ENCODE measurements at regions not wholly inside any gene's neighbourhood (a gene's known extent, or its start where the extent isn't known, plus 50 kb on each side); places are given as distances from the start of the nearest gene placed in this dataset.
"Not testable (repeated sequence)": the region's sequence is repeated elsewhere in the genome, so short reads cannot be mapped to it uniquely, and the experiment has no call there.

GRCh38 chr4:184335520-184335919 is 117.8 kb upstream of the ENPP6 start:
- no peak for DNase-seq

DNA sequence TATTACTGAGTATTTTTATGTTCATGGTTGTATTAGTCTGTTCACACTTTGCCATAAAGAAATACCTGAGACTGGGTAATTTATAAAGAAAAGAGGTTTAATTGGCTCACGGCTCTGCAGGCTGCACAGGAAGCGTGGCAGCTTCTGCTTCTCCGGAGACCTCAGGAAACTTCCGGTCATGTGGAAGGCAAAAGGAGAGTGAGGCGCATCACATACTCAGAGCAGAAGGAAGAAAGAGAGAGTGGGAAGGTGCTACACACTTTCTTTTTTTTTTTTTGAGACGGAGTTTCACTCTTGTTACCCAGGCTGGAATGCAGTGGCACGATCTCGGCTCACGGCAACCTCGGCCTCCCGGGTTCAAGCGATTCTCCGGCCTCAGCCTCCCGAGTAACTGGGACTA is 115.8 kb upstream of the ENPP6 start:
- not testable (repeated sequence) for DNase-seq

DNA sequence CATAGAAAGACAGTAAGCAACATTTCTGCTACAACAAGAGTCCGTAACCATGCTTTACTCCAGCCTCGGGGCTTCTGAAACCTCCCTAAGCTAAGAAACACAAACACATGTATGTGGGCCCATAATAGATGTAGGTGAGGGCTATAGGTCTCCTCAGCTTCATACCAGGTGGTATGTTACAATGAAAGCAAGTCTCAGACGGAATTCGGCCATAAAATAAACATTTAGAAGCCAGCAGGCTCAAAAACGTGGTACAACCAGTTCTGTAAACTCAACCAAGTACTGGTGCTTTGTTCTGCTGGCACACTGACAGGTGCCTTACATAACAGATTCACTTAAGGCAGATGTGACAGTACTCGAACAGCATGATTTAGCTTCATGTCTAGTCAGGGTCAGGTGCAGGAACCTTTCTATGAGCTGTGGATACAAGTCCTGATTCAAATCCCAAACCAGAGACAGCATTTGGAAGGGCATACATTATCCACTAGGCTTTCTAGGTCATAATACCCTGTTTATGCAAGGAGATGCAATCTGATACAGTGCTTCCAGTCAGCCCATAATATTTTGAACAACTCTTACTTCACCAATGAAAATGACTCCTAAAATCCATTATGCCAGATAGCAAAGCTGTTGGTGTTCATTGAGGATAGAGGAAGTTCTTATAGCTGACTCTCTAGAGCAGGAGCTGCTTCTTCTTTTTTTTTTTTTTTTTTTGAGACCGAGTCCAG is 113.8 kb upstream of the ENPP6 start:
- DNase-seq: no peak

DNA sequence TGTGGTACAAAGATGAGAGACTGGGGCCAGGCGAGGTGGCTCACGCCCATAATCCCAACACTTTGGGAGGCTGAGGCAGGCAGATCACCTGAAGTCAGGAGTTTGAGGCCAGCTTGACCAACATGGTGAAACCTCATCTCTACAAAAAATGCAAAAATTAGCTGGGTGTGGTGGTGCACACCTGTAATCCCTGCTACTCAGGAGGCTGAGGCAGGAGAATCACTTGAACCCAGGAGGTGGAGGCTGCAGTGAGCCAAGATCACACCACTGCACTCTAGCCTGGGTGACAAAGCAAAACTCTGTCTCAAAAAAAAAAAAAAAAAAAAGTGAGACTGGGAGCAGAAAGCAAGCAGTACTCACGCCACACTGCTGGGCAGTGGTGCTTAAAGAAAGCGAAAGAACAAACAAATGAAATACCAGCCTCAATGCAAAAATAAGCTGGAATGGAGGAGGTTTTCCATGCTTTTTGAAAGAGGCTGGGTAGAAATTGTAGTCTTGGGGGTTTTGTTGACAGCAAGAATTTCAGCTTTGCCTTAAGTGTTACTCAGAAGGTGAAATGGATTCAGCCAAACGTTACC is 112.9 kb upstream of the ENPP6 start:
- DNase-seq: not testable (repeated sequence)

DNA sequence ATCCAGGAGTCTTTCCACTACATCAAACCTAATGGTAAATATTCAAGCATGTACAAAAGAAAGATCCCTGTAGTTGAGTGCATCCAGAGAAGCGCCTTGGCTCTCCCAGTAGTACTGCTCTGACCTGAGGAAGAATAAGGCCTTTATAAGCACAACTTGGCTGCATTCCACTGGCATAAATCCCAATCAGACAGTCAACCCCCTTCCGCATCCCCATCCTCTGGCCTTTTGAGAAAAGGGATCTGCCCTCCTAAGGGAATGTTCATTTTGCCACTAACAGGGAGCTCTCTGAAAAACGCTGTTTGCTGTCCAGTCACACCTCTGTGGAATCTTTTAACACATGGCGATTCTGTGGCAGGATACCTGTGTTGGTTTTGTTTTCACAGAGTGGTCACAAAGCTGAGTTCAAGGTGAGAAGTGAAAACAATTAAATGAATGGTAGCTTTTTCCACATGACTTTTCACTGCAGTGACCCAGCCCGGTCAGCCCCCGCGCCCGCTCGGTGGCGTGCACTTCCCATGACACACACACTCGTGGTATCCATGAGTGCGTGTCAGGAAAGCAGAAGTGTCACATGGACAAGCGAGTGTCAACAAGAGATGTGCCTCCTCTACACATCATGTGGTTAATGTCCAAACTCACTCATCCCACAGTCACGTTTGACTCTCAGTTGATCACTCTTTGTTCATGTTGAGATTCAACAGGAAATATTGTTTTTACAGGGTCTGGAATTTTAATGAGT is 112.2 kb upstream of the ENPP6 start:
- no peak for DNase-seq

- DNase-seq: no peak
Measured at GRCh38 chr4:184329235-184329634, 111.6 kb upstream of the ENPP6 start.

DNA sequence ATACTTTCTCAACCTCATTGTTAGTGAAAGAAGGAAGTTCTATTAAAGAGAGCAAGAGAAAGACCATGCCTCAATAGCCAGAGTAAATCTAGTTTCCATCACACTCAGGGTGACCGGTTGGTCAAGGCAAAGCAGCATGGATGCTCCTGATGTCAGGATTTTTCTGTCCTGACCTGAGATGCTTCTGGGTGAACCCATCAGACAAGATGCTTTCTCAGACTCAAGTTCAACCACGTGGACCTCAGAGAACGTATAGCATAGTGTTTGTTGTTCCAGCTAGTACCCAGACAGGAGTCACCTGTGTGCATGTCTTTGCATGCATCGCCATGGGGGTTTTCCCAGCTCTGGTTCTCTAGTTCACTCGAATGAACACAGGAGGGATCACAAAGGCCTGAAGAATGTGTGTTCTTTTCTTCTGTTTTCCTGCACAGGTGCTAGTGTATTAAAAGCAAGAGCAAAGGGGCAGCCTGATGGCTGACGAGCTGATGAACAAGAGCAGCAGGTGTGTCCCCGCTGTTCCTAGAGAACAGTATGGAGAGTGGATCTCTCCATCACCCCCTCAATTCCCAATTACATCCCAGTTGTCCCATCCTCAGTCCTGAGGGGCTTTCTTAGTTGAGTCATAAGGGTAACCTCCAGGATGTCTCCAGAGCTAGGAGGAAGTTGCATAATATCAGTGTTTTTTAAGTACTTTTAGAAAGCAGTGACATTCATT is 110.5 kb upstream of the ENPP6 start:
- DNase-seq: no peak

DNA sequence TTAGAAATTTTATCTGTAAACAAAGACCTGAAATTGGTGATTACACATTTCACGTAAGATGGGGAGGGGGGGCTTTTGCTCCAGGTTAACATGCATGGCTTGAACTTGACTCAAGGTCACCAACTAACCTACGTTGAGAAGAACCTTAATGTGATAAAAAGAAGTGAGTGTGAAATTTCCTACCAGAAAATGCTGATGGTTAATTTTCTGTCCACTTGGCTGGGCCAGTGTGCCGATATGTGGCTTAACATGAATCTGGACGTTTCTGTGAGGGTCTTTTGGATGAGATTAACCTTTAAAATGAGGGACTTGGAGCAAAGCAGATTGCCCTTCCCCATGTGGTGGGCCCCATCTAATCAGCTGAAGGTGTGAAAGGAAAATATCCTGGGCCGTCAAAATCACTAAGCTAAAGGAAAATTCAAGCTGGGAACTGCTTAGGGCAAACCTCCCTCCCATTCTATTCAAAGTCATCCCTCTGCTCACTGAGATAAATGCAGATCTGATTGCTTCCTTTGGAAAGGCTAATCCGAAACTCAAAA is 107.3 kb upstream of the ENPP6 start:
- DNase-seq: no peak

- no peak for DNase-seq
Measured at GRCh38 chr4:184322328-184323025, 104.8 kb upstream of the ENPP6 start.

DNA sequence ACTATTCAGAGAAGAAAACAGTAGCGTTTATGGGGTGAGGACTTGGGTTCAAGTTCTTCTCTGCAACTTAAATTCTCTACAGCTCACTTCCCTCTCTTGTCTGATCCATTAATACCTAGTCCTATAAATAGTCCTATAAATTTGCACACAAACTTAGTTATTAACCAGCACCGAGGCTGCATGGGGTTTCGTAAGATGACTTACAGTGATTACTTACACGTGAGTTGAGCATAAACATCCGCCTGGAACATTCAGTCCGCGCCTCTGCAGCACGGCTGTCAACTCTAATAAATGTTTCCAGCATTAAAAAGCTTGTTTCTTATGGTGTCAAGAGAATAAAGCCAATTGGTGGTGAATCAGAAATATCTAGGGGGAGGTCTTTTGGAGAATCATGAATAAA is 103.0 kb upstream of the ENPP6 start:
- DNase-seq: no peak

- DNase-seq: no peak
Measured at GRCh38 chr4:184318852-184319251, 101.2 kb upstream of the ENPP6 start.

DNA sequence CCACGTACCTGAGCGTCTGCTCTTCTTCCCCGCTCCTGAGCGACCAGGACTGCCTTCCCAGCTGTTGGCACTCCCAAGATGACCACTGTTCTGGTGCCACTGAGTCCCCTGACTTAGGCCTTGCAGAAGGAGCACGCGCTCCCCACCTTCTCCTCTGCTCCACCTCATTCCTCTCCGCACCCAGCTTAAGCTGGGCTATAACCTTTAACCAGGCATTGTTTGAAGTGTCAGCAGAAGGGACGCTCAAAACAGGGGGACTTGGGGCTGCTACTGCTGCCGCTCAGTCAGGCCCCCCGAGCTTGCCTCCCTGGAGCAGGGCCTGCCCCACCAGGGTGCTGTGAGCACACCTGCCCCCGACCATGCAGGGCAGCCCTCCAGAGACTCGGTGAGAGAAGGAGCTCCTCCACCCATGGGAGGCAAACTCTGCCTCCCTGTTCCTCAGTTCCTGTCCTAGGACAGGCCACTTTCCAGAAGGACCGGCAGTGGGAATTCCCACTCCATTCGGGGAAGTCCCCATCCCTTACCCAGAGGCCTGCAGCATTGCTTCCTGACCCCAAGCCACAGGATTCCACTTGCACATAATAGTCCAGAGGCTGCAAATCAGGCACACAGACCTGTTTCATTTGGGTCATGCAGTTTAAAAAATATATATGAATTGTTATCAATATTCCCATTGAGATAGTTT is 99.7 kb upstream of the ENPP6 start:
- DNase-seq: no peak

DNA sequence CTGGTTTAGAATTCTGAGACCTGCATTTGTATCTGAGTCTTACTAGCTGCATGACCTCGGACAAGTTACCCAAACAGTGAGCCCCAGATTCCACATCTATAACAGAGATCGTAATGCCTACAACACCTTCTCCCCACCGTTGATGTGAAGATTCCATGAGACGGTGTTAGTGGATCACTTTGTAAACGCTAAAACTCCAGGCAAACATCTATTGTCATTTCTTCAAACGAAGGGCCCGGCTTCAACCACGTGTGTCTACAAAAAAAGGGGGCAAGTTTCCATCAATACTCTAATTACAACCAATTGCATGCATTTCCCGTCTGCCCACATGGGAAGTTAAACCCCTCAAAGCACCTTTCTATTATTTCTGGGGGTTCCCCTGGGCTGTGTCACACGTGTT is 99.1 kb upstream of the ENPP6 start:
- no peak for DNase-seq

- DNase-seq: no peak
Measured at GRCh38 chr4:184315675-184316359, 98.1 kb upstream of the ENPP6 start.

DNA sequence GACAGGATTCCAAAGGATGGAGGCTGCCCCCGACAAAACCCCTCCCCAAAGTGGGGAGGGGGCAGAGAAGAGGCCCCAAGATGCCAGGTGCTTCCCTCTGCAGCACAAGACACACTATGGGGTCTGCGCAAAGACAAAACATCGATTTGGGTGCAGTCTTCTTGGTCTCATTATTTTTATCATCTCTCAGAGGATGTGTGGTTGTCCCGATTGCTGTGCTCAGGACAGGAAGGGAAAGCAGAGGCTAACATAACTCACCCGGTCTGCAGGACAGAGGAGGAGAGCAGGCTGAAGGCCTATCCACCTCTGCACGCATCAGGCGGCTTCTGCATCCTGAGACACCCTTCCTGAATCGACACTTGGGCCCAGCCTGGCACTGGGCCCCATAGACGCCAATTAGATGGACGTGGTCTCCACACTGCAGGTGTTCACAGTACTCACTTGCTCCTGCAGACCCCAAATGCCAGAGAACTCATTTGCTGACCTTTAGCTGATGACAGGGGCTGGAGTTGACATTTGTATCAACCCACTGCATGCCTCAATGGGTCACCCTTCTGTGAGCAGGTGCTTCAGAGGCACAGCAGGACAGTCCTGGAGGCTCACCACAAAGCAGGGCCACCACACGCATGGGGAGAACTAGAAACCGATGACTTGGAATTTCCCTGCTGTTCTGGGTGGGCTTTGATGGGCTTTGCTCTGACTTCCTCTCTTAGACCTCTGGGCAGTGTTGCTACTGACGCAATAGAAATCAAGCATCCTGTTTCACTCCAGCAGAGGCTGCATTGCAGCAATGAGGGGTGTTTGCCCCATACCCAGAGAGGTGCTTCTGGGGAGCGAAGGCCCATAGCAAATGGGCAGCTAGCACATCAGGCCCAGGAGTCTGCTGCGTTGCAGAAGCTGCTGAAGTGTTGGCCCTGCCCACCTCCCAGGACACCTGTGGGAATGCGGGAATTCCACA is 96.3 kb upstream of the ENPP6 start:
- no peak for DNase-seq

DNA sequence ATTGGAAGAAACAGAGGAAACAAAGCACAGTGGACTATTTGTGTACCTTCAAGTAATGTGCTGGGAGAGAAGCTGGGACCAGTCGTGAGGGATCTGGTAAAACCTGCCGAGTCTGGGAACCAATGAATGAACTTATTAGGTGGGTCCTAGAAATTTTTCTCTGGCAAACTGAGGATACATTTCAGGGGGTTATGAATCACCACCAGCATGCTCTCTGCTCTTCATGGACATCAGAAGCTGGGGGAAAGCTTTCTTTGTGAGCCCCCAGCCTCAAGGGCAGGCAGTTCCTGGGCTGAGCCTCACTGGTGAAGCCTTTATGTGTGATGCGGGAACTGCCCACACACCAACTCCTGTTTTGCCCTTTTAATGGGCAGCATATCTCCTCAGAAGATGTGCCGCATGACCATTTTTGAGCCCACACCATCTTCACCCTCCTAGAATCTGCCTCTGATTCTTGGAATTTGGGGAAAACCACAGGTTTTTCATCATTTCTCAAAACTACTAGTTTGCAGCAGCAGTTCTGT is 95.4 kb upstream of the ENPP6 start:
- no peak for DNase-seq

GRCh38 chr4:184312126-184312525 is 94.5 kb upstream of the ENPP6 start:
- DNase-seq: no peak

DNA sequence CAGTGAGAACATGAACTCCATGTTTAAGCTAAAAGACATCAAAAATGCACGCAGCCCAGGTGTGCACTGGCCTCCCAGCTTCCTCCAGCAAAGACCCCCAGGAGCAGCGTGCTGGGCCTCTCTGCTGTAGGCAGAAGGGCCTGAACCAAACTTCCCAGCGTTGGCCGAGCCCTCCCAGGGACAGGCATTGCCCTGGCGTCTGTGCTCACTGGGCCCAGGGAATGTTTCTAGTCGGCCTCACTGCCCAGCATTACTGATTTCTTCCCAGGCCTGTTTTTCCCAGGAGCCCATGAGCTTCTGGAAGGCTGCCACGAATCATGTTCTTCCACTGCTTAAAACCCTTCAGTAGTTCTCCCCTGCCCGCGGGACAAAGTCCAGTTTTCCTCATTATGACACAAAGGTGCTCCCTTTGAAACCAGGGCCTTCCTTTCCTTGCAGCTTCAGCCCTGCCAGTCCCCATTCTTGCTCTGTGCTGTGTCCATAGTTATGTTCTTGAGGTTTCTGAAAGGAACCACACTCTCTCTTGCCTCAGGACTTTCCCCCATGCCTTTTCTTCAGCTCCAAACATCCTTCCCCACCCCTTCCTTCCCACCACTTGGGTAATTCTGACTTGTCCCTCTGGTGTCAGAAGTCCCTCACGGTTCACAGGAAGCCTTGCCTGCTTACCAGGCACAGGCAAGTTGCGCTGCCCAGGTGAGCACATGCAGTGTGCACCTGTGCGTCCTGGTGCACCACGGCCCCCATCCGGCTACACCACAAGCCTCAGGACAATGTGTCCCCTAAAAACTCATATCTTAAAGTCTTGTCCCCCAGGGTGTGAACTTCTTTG is 93.4 kb upstream of the ENPP6 start:
- DNase-seq: no peak

DNA sequence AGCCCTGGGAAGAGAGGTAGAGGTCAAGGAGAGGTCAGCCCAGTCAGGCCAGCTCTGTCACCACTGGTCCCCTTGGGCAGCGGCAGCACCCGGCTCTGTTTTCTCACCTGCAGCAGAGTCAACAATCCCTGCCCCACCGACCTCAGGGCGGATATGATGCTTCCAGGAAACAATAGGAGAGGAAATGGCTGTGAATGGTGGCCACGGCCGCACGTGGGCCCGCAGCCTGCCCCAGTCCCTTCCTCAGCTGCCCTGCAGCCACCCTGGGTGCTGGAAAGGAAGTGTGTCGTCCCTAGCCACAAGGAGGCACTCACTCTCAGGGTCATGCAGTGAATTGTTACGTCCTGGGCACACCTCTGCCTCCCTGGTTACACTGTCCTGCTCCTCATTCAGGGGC is 92.5 kb upstream of the ENPP6 start:
- DNase-seq: peak; percentile 32
